ENCODE measurements at regions not wholly inside any gene's neighbourhood (a gene's known extent, or its start where the extent isn't known, plus 50 kb on each side); places are given as distances from the start of the nearest gene placed in this dataset.

GRCh38 chr18:73274812-73275621 is 407.2 kb upstream of the NETO1 start:
- no peak for FAIRE-seq

- FAIRE-seq, result no peak
Measured at GRCh38 chr18:73270920-73271634, 403.3 kb upstream of the NETO1 start.

- FAIRE-seq, result no peak
Measured at GRCh38 chr18:73264562-73264921, 396.8 kb upstream of the NETO1 start.

GRCh38 chr18:73261923-73262322 is 394.1 kb upstream of the NETO1 start:
- no peak for FAIRE-seq

- no peak for FAIRE-seq
Measured at GRCh38 chr18:73261243-73261642, 393.5 kb upstream of the NETO1 start.

- no peak for FAIRE-seq
Measured at GRCh38 chr18:73258375-73259087, 390.7 kb upstream of the NETO1 start.

GRCh38 chr18:73254564-73254963 is 386.8 kb upstream of the NETO1 start:
- no peak for FAIRE-seq

GRCh38 chr18:73249030-73249429 is 381.2 kb upstream of the NETO1 start:
- FAIRE-seq, result no peak

- FAIRE-seq, result no peak
Measured at GRCh38 chr18:73246763-73247162, 379.0 kb upstream of the NETO1 start.

GRCh38 chr18:73245345-73245744 is 377.6 kb upstream of the NETO1 start:
- no peak for FAIRE-seq

GRCh38 chr18:73244401-73244800 is 376.6 kb upstream of the NETO1 start:
- FAIRE-seq, result no peak

GRCh38 chr18:73240899-73241298 is 373.1 kb upstream of the NETO1 start:
- FAIRE-seq, result no peak

GRCh38 chr18:73235921-73236320 is 368.1 kb upstream of the NETO1 start:
- FAIRE-seq, result no peak

- FAIRE-seq, result no peak
Measured at GRCh38 chr18:73235491-73235890, 367.7 kb upstream of the NETO1 start.

GRCh38 chr18:73232933-73233332 is 365.1 kb upstream of the NETO1 start:
- no peak for FAIRE-seq

GRCh38 chr18:73220663-73221062 is 352.9 kb upstream of the NETO1 start:
- no peak for FAIRE-seq

- FAIRE-seq, result no peak
Measured at GRCh38 chr18:73218293-73218692, 350.5 kb upstream of the NETO1 start.

- no peak for FAIRE-seq
Measured at GRCh38 chr18:73214970-73215369, 347.2 kb upstream of the NETO1 start.

GRCh38 chr18:73212442-73212841 is 344.7 kb upstream of the NETO1 start:
- FAIRE-seq, result no peak

- FAIRE-seq, result no peak
Measured at GRCh38 chr18:73201940-73202339, 334.2 kb upstream of the NETO1 start.

GRCh38 chr18:73199151-73199550 is 331.4 kb upstream of the NETO1 start:
- FAIRE-seq, result no peak

GRCh38 chr18:73189718-73190117 is 321.9 kb upstream of the NETO1 start:
- no peak for FAIRE-seq

- FAIRE-seq, result no peak
Measured at GRCh38 chr18:73168236-73168635, 300.4 kb upstream of the NETO1 start.

GRCh38 chr18:73164430-73164829 is 296.6 kb upstream of the NETO1 start:
- FAIRE-seq, result no peak
